Activated CD8-positive, alpha-beta T cell treated with anti-CD3 and anti-CD28 coated beads, Interleukin-2, amount 10 ng/mL, durations not matched to agents 7 days and 5 days (primary cell): ENCODE measurements at regions not wholly inside any gene's neighbourhood (a gene's known extent, or its start where the extent isn't known, plus 50 kb on each side); places are given as distances from the start of the nearest gene placed in this dataset.
"Not testable (repeated sequence)": the region's sequence is repeated elsewhere in the genome, so short reads cannot be mapped to it uniquely, and the experiment has no call there.

Experiments used
- ATAC-seq: fragments of 150-1000 bp; cut with Tn5 transposase; one replicate; pipeline ENCODE4 v1.10.0; 2021; ENCODE audit warnings: moderate library complexity
- CTCF ChIA-PET: fragments of 350-600 bp; sonication (Branson Sonifier 250); formaldehyde crosslinking; loops from one replicate; lab custom pipeline; 2021; ENCODE audit warnings: antibody characterized with exemption; lab: Charles Lee
- POLR2A ChIA-PET: fragments of 350-600 bp; sonication (Branson Sonifier 250); formaldehyde crosslinking; loops from one replicate; lab custom pipeline; 2021; ENCODE audit warnings: antibody characterized with exemption; lab: Charles Lee
- DNase-seq: peaks from one replicate; pipeline ENCODE4 v3.0.0-alpha.2; 2020
- H3K27ac Mint-ChIP-seq: one replicate; pipeline ENCODE4 v1.8.0; 2021; ENCODE audit warnings: mild to moderate bottlenecking, mixed read lengths
- H3K27me3 Mint-ChIP-seq: one replicate; pipeline ENCODE4 v1.8.0; 2021; ENCODE audit warnings: low read depth, mixed read lengths
- H3K36me3 Mint-ChIP-seq: one replicate; pipeline ENCODE4 v1.8.0; 2021; ENCODE audit warnings: low read depth, mixed read lengths
- H3K4me1 Mint-ChIP-seq: one replicate; pipeline ENCODE4 v1.8.0; 2021; ENCODE audit warnings: low read depth, mixed read lengths
- H3K4me3 Mint-ChIP-seq: one replicate; pipeline ENCODE4 v1.8.0; 2021; ENCODE audit warnings: mild to moderate bottlenecking, mixed read lengths
- H3K9me3 Mint-ChIP-seq: one replicate; pipeline ENCODE4 v1.8.0; 2022; ENCODE audit warnings: mixed read lengths; ENCODE audit not compliant: insufficient read depth

DNA sequence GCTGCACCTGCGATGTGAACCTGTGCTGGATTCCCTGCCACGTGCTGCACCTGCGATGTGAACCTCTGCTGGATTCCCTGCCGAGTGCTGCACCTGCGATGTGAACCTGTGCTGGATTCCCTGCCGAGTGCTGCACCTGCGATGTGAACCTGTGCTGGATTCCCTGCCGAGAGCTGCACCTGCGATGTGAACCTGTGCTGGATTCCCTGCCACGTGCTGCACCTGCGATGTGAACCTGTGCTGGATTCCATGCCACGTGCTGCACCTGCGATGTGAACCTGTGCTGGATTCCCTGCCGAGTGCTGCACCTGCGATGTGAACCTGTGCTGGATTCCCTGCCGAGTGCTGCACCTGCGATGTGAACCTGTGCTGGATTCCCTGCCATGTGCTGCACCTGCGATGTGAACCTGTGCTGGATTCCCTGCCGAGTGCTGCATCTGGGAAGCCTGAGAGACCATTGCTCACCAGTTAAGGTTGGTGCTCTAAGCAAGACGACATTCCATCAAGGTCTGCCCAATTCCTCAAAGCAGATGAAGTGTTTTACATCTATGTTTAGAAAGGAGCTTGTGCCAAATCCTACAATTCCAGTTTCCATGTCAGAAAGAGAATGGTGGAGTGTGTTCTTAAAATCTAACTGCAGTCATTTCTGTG, 176.5 kb upstream of the B3GAT1 start:
- H3K27me3 Mint-ChIP-seq, result peaks cover 33% of the 10 kb centered on the region
- H3K27ac Mint-ChIP-seq, result peak overlapping the region; percentile 4

DNA sequence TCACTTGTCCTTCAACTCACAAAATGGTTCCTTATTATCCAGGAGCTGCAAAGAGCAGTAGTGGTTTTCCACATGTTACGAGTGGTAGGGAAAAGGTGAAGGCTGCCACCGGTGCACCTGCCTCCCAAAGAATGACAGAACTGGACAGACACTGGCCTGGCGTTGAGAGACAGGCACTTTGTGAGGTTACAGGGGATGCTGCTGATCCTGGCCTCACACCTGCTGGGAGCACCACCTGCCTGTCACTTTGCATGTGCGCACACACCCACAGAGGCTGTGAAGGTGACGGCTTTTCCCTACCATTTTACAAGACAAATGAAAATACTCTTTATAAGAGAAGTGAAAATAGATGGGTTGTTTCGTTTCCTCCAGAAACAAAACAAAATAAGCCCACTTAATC, 175.3 kb upstream of the B3GAT1 start:
- ATAC-seq (no peak), DNase-seq (peak; percentile 4)
- no peak overlapping the region for H3K27ac Mint-ChIP-seq
- H3K9me3 Mint-ChIP-seq, result no peaks in the 10 kb centered on the region
- POLR2A ChIA-PET, result no interaction called here
- CTCF ChIA-PET, result no interaction called here
- no peaks in the 10 kb centered on the region for H3K36me3 Mint-ChIP-seq
- peaks cover 37% of the 10 kb centered on the region for H3K27me3 Mint-ChIP-seq
- no peak overlapping the region for H3K4me3 Mint-ChIP-seq
- peaks cover 31% of the 10 kb centered on the region for H3K4me1 Mint-ChIP-seq

More for the DNA sequence above, 176.5 kb upstream of the B3GAT1 start:
- POLR2A ChIA-PET, H3K9me3 Mint-ChIP-seq, H3K36me3 Mint-ChIP-seq, H3K4me3 Mint-ChIP-seq, ATAC-seq, CTCF ChIA-PET: not testable (repeated sequence)
- peak; percentile 2 for DNase-seq
- H3K4me1 Mint-ChIP-seq, result peaks cover 18% of the 10 kb centered on the region

DNA sequence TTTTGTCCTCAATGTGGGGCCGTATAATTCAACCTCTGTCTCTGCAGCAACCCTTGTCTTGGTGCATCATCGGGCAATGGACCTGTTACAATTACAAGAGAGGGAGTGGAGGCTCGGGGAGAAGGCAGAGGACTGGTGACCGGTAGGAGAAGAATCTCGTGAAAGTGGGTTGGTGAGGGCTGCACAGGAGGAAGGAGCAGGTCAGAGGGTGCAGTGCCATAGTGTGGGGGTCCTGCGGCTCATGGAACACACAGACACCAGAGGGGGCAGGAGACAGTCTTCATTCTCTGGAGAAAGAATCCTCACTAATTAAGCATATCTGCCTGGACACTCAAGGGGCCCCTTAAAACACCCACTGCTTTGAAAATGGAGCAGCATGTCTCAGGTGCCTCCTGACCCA, 174.7 kb upstream of the B3GAT1 start:
- ATAC-seq, result no peak
- H3K36me3 Mint-ChIP-seq, result no peaks in the 10 kb centered on the region
- H3K4me3 Mint-ChIP-seq, result no peak overlapping the region
- no peak overlapping the region for H3K27ac Mint-ChIP-seq
- CTCF ChIA-PET, result no interaction called here
- peaks cover 36% of the 10 kb centered on the region for H3K27me3 Mint-ChIP-seq
- POLR2A ChIA-PET, result no interaction called here
- peak; percentile 16 for DNase-seq
- peaks cover 31% of the 10 kb centered on the region for H3K4me1 Mint-ChIP-seq
- H3K9me3 Mint-ChIP-seq, result no peaks in the 10 kb centered on the region

DNA sequence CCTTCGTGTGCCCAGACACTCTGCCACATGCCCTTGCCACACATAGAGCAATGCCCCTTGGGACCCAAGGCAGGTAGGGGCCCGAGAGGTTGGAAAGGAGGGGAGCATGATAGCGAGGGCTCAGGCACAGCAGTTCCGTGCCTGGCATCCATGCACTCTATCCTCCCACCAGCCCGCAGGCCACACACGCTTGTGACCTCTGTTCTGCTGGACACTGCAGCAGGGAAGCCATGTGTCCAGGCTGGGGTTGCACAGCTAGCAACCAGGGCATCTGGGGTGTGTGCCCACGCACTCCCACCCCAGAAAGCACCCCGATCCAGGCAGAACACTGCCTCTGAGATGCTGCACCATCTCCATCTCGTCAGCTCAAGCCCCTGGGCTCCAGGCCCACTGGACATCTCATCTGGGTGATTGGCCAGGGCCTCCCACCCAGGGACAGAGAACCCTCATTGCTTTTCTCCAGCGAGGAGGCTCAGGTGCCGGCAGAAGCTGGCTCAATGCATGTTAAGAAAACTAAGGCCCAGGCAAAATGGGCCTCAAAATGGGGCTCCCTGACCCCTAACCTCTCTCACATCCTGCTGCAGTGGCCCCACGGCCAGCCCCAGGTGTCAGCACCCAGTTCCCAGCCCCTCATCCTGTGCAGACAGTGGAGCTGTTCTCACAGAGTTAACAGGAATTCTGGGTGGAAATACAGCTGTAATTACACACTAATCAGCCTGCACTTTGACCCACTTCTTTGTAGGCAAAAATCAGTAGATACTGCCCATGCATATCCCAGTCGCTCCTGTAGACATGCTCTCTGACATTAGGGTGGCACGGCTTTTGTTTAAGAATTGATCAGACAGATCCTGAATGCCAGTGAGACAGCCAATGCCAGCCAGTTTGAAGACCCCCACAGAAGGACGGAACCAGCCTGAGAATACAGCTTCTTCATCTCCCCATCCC, 173.9 kb upstream of the B3GAT1 start:
- Mint-ChIP-seq H3K9me3 (no peaks in the 10 kb centered on the region), H3K4me1 (peaks cover 31% of the 10 kb centered on the region), H3K27me3 (peaks cover 36% of the 10 kb centered on the region), H3K27ac (no peak overlapping the region), H3K4me3 (no peak overlapping the region), H3K36me3 (no peaks in the 10 kb centered on the region)
- ChIA-PET POLR2A (no interaction called here), CTCF (no interaction called here)
- ATAC-seq, result no peak
- DNase-seq, result peak; percentile 12

DNA sequence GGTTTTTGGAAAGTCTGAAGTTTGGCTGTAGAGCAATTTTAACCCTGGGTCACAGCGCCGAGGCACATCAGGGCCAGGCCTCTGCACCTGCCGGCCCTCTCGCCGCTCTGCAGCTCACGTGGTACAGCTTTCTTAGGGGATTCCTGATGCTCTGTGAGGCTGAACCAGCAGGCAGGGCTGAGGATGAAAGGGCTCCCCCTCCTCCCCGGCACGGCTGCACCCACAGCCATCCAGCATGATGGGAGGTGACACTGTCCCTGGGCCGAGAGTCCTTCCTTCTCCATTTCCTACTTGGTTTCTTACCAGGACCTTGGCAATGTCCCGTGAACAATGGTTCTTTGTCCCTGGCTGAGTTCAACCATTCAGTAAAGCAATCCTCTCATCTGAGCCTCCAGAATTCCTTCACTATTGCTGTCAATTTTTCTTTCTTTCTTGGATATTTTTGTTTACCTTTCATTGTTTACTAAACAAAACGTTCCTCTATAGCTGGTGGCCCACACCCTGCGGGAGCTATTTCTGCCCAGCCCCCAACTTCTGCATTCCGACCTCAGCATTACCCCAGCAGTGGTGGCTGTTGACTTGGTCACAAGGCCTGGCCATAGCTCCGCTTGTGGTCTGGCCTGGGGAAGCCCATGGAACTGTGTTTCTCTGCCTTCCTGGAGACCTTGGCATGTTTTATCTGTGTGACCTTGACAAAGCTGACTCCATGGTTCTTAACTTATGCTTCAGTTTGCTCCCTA, 172.8 kb upstream of the B3GAT1 start:
- Mint-ChIP-seq H3K27me3 (peaks cover 37% of the 10 kb centered on the region), H3K4me1 (peaks cover 31% of the 10 kb centered on the region), H3K4me3 (no peak overlapping the region), H3K27ac (no peak overlapping the region), H3K36me3 (no peaks in the 10 kb centered on the region), H3K9me3 (no peaks in the 10 kb centered on the region)
- CTCF ChIA-PET, result no interaction called here
- POLR2A ChIA-PET, result no interaction called here
- peak; percentile 6 for DNase-seq
- ATAC-seq, result no peak

DNA sequence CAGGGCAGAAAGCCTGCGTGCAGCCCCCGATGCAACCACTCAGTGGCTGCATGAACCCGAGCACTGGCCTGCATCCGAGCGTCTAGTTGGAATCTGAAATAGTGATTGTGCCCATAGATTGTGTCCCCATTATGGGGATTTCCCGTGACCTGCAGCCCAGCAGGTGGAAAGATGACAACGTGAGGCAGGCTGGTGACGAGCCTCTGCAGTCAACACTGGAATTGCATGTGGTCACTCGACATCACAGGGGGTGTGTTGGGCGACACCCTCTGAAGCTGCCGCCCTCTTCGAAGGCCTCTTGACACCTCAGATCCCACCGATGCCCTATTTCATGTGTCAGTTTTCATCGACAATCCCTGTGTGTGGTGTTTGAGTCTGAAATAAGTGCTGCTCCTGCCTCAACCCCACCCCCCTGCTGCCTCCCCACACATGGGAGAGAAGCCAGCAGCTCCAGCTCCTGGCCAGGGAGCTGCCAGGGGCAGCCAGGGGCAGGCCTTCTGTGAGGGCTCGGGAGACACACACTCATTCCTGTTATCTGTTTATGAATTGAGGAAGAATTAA, 172.0 kb upstream of the B3GAT1 start:
- H3K27me3 Mint-ChIP-seq, result peaks cover 38% of the 10 kb centered on the region
- CTCF ChIA-PET, result interaction anchor here (1.3 kb wide), 1 partner anchor 11 kb away, joined by 3 read pairs; no protein-coding TSS in a partner anchor
- POLR2A ChIA-PET, result no interaction called here
- DNase-seq (peak; percentile 17), ATAC-seq (no peak)
- H3K27ac Mint-ChIP-seq, result peak overlapping the region; percentile 69
- H3K4me3 Mint-ChIP-seq, result peak overlapping the region; percentile 51
- peaks cover 30% of the 10 kb centered on the region for H3K4me1 Mint-ChIP-seq
- H3K9me3 Mint-ChIP-seq, result no peaks in the 10 kb centered on the region
- H3K36me3 Mint-ChIP-seq, result no peaks in the 10 kb centered on the region

DNA sequence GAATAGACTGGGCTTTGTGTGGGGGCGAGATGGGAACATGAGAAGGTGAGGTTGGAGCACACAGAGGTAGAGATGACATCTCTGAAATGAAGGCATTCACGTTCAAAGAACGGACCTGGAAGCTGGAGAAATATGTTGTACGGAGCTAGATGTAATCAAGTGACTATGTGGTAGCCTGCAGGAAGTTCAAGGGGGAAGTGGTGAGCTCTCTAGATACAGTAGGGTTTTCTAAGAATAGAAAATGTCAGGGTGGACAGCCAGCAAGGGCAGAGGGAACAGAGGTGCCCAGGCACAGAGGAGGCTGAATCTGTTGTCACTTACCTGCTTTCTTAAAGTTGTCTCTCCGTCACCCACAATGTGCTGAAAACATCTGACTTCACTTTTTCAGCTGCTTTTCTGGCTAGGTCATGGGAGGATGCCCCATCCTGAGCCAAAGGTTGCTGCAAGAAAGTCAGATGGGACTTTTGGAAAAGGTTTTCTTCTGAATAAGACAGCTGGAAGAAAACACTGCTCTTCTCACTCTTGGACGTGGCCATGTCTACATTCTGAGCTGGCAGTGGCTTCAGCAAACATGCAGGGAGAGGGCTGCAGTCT, 171.5 kb upstream of the B3GAT1 start:
- ChIA-PET POLR2A (no interaction called here), CTCF (interaction anchor here (1.3 kb wide), 1 partner anchor 12 kb away, joined by 3 read pairs; no protein-coding TSS in a partner anchor)
- H3K9me3 Mint-ChIP-seq, result no peaks in the 10 kb centered on the region
- peak overlapping the region; percentile 69 for H3K27ac Mint-ChIP-seq
- peak overlapping the region; percentile 51 for H3K4me3 Mint-ChIP-seq
- DNase-seq (peak; percentile 51), ATAC-seq (peak; percentile 80)
- peaks cover 26% of the 10 kb centered on the region for H3K4me1 Mint-ChIP-seq
- H3K27me3 Mint-ChIP-seq, result peaks cover 37% of the 10 kb centered on the region
- no peaks in the 10 kb centered on the region for H3K36me3 Mint-ChIP-seq

DNA sequence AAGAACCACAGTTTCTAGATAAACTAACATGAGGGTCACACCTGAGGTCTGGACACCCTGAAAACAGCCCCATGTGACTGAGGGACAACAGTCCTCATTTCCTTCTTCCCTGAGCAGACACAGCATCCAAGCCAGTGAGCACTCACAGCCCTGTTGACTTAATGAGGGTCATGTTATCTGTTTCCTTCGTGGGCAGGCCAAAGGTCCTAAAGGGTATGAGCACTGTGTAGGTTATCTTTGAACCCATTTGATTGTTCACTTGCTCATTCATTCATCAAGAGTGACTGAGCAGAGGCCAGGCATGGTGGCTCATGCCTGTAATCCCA, 170.7 kb upstream of the B3GAT1 start:
- H3K4me1 Mint-ChIP-seq, result peaks cover 26% of the 10 kb centered on the region
- DNase-seq, result no peak
- no peaks in the 10 kb centered on the region for H3K9me3 Mint-ChIP-seq
- peak overlapping the region; percentile 9 for H3K27ac Mint-ChIP-seq
- ATAC-seq, result no peak
- H3K36me3 Mint-ChIP-seq, result no peaks in the 10 kb centered on the region
- ChIA-PET CTCF (interaction anchor here (1.3 kb wide), 1 partner anchor 12 kb away, joined by 3 read pairs; no protein-coding TSS in a partner anchor), POLR2A (no interaction called here)
- no peak overlapping the region for H3K4me3 Mint-ChIP-seq
- H3K27me3 Mint-ChIP-seq, result peaks cover 37% of the 10 kb centered on the region

DNA sequence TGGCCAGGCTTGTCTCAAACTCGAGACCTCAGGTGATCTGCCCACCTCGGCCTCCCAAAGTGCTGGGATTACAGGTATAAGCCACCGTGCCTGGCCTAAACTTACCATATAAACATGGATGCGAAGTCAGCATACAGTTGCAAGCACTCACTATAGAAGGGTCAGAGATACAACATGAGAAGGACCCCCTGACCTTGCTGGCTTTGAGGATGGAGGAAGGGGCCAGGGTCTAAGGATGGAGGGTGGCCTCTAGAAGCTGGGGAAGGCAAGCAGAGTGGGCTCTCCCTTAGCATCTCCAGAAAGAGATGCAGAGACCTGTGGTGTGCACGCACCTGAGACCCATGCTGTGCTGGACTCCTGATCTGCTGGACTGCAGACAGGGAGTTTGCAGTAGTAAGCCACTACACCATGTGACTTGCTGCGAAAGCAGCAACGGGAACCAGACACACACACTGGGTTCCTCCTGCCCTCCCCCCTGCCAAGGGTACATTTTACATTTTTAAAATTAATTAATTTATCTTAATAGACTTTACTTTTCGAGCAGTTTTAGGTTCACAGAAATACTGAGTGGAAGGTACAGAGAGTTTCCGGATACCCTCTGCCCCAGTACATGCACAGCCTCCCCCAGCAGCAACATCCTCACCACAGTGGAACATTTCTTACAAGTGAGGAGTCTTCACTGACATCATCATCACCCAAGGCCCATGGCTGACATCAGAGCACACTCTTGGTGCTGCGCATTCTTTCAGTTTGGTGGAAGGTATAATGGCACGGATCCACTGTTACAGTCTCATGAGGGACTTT, 170.1 kb upstream of the B3GAT1 start:
- Mint-ChIP-seq H3K9me3 (no peaks in the 10 kb centered on the region), H3K27ac (peak overlapping the region; percentile 9), H3K4me3 (no peak overlapping the region), H3K4me1 (peaks cover 26% of the 10 kb centered on the region), H3K27me3 (peaks cover 37% of the 10 kb centered on the region), H3K36me3 (no peaks in the 10 kb centered on the region)
- ATAC-seq (peak; percentile 50), DNase-seq (peak; percentile 26)
- ChIA-PET POLR2A (no interaction called here), CTCF (no interaction called here)

DNA sequence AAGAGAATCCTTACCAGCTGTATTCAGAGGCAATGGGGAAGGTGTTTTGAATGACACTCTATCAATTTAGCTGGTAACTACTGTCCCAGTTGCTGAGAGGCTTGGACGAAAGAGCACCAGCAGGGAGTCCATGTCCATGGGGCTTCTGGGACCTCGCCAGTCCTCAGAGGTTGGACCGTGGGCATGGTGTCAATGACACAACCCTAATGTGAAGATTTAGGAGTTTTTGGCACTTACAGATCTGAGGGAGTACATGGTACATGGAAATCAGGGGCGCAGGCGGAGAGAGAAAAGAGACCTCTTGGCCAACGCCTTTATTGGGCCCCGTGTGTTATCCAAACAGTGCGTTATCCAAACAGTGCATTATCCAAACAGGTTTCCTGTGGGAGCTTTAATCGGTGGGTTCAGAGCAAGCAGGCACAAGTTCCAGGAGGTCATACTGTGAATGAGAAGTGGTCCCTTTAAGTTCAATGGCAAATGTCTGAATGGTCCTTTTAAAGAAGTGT, 169.1 kb upstream of the B3GAT1 start:
- H3K4me3 Mint-ChIP-seq, result no peak overlapping the region
- no peaks in the 10 kb centered on the region for H3K9me3 Mint-ChIP-seq
- peaks cover 26% of the 10 kb centered on the region for H3K4me1 Mint-ChIP-seq
- ChIA-PET POLR2A (no interaction called here), CTCF (no interaction called here)
- no peak overlapping the region for H3K27ac Mint-ChIP-seq
- no peaks in the 10 kb centered on the region for H3K36me3 Mint-ChIP-seq
- H3K27me3 Mint-ChIP-seq, result peaks cover 31% of the 10 kb centered on the region
- no peak for ATAC-seq
- peak; percentile 17 for DNase-seq
